T-helper 1 cell (primary cell): ENCODE measurements at regions not wholly inside any gene's neighbourhood (a gene's known extent, or its start where the extent isn't known, plus 50 kb on each side); places are given as distances from the start of the nearest gene placed in this dataset.
"Not testable (repeated sequence)": the region's sequence is repeated elsewhere in the genome, so short reads cannot be mapped to it uniquely, and the experiment has no call there.

ENCODE experiments used
- DNase-seq, 5 donors: peaks; one replicate each; pipeline ENCODE4 v3.0.0-alpha.2; 2012 to 2020

DNA sequence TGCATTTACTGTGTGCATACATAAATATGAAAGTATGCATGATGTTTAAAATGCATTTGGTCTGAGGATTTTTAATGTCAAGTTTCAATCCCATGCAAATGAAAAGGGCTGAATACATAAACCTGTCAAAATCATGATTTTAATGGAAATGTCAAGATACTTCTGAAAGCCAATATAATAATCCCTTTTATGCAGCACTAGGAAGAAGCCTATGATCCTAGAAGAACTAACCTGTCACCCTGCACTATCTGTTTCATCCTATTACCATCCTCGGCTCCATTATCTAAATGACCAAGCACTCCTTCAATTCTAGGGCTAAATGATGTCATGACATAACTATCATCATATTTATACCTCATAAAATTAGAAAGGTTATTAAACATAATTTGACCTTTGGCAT is 2229.4 kb upstream of the WWC1 start:
- no peak for DNase-seq

DNA sequence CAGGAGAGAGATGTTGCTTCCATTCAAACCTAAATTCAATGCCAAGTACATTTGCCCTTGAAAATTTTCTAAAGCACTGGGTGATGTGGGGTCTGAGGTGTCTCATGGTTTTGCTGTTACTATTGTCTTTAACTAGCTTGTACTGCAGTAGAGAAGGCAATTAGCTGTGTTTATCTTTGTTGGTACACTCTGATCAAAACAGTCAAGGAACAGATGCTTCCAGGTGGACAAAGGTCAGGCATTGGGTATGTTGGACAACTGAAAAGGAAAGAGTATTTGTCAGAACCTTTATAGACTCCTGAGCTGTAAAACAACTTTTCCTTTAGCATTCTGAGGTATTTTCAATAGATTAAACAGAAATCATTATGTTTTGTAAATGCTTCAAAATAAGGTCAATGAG is 2228.7 kb upstream of the WWC1 start:
- no peak for DNase-seq

DNA sequence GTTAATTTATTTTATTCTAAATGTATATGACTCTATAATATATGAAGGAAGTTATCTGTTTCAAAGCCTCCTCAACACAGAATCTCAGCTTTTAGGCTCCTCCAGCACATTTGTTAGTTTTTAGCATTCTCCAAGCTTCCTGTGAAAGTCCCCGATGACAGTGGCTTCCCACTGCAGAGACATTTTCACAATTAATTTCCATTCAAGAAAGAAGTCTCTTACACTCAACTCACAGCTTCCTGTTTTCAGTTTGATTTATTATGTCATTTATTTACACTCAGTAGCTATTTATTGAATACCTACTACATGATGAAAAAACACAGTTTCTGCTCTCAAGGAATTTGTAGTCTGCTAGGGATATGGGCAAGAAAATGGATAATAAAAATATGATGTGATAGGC is 2228.2 kb upstream of the WWC1 start:
- no peak for DNase-seq

DNA sequence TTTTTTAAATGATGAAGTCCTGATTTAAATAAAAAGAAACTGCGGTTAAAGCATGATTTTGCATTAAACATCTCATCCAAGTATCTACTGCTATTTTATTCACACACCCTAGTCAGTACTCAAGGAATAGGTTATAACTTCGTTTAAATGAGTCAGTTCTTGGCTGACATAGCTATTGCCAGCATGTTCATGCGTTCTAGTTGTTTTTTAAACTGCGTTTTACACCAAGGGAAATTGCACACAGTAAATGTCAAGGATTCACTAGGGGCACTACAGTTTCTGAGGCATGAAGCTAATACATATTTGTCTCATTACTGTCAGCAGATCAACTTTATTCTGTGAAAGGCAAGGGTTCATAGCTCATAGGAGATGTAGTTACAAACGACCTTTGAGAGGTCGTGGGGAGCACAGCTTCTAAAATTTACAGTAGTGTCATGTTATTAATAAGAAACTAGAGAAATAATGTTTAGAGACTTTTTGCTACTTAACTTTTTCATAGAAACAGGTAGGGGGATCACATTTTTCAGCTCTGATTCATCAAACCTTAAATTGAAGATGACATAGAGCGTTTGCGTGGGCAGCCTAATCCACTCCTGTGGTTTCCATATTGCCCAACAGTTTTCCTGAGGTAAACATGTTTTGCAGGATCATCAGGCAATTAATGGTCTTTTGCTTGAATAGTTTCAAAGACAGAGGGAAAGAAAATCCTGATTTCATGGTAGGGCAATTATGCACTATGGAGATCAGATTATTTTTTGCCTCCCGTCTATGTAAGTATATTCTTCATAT is 2222.7 kb upstream of the WWC1 start:
- no peak for DNase-seq

DNA sequence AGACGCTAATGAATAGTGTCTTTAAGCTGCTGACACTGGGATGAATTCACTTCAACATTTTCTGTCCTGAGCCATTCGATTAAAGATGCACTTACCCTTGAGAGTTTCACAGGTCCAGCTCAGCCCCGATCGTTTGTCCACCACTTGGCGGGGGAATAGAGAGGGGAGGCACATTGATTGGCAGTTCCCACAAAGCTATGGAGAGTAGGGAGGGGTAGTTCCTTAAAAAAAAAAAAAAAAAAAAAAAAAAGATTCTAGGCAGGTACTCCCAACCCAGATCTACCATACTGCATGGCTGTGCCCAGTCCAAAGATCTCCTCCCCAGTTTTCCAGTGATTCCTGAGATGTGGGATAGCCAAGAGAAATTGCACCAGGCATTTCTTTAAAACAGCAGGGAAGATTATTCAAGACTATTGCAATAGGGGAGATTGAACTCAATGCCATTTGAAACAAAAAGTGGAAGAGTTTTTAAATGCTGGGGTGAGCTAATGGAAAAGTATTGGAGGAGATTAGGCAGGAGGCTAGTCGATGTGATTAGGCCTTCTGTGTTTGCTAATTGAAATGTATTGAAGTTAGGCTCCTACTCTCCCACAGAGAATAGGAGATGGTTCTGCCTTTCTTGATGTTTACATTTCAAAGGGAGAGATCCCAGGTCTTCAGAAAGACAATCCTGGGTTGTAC is 2217.4 kb upstream of the WWC1 start:
- no peak for DNase-seq

DNA sequence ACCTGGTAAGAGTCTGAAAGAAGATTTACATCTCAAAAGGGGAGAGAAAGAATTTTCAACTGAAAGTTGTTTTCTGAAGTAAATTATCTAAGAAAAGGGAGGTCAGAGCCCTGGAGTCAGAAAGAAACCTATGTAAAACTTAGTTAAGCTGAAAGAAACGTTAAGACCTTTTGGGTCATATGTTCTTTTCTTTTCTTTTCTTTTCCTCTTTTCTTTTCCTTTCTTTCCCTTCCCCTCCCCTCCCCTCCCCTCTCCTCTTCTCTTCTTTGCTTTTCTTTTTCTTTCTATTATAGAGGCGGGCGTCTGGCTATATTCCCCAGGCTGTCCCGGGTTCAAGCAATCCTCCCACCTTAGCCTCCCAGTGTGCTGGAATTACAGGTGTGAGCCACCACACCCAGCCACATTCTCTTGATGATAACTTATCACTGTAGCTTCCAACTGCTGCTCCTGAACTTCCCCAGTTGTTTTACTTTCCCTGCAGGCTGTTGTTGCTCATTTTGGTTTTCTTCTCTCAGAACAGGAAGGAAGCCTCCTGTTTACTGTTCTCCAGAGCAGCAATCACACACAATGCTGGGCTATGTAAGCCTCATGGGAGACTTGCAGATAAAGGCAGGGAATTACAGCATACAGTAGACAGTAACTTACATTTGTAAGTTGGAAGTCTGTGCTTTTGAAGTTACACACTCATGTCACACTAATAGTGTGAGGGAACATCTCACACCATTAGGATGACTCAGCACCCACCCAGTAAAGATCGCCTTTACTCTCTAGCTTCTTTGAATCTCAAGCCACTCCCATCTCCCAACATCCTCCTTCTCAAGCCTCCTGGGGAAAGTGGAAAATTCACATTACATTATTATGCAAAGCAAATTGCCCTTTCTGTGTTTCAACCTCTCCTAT is 2216.6 kb upstream of the WWC1 start:
- no peak for DNase-seq

DNA sequence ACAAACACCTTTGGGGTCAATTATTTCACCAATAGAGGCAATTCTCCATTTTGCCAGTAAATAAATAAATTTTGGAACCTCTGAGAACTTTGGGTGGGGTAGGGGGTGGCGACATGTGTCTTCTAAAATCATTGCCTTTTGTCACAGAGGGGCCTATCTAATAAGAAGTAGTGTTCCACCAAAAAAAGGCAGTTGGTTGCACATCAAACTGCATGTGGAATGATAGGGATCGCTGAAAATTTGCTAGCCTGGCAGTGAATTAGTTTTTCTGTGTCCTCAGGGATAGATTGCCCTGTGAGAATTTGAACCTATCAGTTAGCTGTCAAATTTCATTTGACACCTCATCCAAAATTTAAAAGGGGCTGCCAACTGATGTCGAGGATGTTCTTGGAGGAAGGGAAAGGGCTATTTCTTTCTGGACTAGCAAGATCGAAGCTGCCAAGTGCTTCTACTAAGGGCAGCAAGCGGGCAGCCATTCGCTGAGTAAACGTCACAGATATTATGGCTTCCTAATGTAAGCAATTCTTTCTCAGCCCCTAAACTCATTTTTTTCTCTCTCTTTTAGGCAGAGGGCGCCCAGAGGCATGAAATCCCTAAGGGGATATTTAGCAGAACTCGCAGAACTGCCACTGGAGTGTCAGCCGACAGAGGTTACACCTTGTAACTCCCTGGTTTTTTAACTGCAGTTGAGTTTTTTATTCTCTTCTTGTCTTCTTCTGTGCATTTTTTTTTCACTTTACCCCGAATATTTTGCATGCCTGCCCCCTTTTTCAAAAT is 2208.1 kb upstream of the WWC1 start:
- DNase-seq: no peak

DNA sequence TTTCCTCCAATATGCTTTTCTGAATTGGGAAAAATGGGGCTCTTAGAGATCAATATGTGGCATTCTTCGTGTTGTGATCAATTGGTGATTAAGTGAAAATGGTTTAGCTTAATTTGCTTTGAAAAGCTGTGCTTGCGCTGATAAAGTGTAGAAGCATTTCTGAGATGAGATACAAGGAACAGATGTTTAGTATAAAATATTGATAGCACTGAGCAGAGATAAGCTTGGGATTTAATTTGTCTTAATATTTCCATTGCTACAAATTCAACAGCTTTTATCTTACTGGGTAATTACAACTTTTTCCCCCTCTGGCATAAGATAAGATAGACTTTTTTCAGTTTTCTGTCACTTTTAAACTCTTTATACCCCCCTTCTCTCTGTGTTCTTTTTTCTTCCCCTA is 2204.9 kb upstream of the WWC1 start:
- no peak for DNase-seq

DNA sequence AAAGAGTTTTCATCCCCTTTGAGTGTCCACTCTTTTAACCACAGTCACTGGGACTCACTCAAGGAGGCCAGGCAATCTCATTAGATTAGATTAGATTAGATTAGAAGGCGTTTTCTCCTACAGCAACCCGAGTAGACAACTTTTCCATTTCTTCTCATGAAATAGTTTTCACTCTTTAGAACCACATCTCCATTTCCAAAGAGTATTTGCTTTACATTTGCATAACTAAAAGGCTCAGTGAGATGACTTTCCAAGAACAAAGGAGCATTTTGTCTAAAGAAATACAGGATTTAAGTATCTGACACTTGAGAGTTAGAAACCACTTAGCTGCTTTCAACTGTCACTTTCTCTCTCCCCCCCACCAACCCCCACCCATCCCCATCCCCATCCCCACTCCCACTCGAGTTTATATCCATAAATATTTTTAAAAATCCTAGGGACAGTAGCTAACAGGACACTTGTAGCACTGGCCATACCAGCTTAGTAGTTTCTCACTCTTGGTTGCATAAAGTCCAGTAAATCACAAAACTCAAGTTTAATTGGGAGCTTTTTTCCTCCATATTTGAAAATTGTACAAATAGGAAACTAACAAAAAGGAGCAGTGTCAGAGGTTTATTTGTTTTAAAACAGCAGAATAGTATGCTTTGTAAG is 2202.9 kb upstream of the WWC1 start:
- DNase-seq: no peak

DNA sequence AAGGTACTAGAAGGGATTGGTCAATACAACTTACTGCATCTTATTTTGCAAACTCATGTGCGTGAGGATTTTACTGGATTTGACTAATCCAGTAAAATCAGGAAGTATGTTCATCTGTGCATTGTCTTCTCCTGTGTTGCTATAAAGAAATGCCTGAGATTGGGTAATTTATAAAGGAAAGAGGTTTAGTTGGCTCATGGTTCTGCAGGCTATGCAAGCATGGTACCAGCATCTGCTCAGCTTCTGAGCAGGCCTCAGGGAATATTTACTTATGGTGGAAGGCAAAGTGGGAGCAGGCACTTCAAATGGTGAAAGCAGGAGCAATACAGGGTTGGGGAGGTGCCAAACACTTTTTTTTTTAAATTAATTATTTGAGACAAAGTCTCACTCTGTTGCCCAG is 2199.5 kb upstream of the WWC1 start:
- no peak for DNase-seq

DNA sequence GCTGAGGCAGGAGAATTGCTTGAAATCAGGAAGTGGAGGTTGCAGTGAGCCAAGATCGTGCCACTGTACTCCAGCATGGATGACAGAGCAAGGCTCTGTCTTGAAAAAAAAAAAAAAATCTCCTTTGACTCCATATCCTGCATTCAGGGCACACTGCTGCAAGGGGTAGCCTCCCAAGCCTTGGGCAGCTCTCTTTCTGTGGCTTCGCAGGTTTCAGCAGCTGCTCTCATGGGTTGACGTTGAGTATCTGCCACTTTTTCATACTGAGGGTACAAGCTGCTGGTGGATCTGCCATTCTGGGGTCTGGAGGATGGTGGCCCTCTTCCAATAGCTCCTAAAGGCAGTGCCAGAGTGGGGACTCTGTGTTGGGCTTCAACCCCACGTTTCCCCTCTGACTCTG is 2198.1 kb upstream of the WWC1 start:
- no peak for DNase-seq

DNA sequence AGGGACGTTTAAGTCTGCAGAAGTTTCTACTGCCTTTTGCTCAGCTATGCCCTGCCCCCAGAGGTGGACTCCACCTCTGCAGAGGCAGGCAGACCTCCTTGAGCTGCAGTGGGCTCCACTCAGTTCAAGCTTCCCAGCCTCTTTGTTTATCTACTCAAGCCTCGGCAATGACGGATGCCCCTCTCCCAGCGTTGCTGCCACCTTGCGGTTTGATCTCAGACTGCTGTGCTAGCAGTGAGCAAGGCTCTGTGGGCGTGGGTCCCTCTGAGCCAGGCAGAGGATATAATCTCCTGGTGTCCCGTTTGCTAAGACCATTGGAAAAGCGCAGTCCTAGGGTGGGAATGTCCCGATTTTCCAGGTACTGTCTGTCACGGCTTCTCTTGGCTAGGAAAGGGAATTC is 2188.5 kb upstream of the WWC1 start:
- no peak for DNase-seq

DNA sequence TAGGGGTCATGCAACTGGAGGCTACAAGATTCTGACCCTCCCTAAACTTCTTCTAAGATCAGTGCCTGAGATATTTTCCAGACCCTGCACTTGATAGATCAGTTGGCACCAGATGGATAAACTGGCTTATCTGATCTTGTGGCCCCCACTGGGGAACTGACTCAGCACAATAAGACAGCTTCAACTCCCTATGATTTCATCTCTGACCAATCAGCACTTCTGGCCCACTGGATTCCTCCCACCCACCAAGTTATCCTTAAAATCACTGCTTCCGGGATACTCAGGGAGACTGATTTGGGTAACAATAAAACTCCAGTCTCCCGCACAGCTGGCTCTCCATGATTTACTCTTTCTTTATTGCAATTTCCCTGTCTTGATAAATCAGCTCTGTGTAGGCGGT is 2180.4 kb upstream of the WWC1 start:
- DNase-seq: no peak

DNA sequence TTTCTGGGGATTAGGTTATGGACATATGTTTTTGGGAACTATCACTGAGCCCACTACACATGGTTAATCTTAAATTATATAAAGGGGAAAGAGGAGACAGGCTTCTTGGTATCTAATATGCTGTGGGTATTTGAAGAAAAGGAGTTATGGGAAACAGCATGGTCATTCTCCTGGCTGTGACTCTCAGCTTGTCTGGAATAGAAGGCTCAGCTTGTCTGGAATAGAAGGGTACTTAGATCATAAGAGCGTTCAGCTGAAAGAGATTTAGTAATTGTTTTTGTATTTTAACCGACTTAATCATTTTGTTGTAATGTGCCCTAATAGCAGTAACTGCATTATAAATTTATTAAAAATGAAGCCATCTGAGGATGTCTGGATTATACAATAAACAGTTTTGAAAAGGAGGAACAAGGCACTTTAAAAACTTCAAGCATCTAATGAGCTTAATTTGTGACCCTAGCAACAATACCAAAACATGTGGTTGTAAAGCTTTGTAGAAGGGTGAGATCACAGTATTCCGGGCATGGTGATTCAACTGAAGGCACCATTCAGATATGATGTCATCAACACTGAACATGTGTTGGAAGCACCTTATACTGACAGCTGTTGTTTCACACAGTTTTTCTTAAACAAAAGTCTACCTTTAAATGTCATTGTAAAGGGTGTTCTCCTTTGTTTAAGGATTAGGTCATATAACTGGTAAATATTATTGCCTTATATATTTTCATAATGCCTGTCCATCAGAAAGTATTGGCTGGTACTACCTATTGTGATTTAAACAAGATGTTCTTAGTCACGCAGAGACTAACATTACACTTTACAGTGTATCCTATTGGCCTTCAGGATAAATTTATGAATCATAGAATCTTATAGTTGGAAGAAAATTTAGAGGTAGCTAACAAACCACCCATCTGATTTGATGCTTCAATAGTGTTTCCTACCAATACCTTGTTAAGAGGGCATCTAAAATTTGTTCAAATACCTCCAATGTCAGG is 2174.1 kb upstream of the WWC1 start:
- DNase-seq: no peak

DNA sequence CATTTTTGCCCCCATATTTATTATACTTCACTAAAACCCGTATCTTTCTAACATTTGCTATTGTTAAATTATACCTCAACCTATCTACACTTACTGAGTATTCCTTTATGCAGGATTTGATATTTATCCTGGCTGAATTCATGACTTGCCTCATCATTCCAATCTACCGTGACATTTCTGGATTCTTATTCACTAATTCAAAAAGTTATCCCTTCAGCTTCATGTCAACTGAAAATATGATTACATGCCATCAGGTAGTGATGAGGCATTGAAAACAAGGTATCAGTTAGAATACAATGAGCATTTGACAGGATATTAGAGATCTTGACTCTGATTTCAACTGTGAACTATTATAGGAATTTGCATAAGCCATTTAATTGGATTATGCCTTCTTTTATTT is 2171.9 kb upstream of the WWC1 start:
- DNase-seq: no peak

DNA sequence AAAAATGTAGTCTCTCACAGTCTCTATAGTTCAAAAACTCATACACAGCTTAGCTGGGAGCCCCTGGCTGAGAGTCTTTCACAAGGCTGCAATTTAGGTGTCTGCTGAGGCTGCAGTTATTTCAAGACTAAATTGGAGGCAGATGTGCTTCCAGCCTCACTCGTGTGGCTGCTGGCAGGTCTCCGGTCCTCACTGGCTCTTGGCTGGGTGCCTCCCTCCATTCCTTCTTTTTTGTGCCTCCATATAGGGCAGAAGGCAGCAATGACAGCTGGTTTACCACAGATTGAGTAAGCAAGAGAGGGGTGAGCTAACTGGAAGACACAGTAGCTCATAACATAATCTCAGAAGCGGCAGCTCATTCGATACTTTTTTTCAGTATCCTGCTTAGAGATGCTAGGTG is 2167.7 kb upstream of the WWC1 start:
- no peak for DNase-seq

DNA sequence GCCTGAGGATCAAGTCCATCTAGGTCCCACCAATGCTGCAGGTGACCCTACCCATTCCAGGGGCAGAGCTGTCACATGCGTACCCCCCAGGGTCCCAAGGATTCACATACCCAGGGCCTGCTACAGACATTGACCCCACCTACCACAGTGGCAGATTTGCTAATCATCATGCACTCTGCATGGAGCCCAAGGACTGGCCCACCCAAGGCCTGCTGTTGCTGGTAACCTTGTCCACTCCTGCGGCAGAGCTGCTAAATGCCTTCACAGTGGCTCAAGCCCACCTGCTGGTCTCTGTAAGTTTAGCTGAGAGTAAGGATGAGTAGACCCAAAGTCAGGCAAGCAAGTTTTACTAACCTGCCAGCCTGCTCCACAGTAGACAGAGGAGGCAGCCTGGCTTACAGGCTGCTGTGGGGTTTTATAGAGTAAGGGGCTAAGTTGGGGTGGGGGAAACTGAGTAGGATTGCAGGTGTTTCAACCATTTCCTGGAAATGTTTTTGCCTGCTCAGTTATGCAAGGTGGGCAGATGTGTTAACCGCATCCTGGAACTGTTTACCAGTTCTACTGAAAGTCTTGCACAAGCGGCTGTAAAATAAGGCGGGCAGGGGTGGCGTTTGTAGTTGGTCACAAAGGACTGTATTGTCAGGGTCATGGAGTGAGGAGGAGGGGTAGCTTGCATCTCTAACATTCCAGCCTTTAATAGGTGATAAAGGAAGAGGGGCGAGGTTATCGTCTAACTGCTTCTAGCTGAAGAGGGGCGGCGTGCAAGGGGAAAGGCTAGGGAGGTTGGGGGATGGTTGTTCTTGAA is 2163.5 kb upstream of the WWC1 start:
- DNase-seq: peak in 1 of 5 donors; percentile 1

DNA sequence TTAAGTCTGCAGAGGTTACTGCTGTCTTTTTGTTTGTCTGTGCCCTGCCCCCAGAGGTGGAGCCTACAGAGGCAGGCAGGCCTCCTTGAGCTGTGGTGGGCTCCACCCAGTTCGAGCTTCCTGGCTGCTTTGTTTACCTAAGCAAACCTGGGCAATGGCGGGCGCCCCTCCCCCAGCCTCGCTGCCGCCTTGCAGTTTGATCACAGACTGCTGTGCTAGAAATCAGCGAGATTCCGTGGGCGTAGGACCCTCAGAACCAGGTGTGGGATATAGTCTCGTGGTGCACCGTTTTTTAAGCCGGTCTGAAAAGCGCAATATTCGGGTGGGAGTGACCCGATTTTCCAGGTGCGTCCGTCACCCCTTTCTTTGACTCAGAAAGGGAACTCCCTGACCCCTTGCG is 2146.3 kb upstream of the WWC1 start:
- not testable (repeated sequence) for DNase-seq

DNA sequence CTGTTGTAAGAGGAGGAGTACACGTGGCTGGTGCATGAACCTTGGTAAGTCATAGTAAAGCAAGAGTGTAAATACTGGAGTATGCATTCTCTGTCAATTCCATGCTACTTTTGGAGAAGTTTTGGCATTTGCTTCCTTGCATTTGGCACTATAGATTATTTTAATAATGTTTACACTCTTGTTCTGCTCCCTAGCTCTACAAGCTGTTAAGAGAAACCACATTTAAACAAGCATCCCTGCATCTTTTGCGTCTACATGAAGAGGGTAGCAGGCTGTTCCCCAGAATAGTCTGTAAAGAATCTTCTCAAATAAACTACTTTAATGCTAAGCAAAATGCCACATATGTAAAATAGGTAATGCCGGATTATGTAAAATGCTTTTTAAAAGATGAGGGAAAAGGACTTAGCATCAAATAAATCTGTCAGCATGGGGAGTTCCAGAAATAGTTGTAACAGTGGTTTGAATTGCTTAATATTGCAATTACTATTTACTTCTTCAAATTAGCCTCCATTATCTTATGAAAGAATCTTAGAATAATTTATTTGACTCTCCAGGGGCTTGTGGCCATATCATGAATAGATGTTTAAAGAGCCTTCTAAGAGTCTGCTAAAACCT is 2127.3 kb upstream of the WWC1 start:
- no peak for DNase-seq

DNA sequence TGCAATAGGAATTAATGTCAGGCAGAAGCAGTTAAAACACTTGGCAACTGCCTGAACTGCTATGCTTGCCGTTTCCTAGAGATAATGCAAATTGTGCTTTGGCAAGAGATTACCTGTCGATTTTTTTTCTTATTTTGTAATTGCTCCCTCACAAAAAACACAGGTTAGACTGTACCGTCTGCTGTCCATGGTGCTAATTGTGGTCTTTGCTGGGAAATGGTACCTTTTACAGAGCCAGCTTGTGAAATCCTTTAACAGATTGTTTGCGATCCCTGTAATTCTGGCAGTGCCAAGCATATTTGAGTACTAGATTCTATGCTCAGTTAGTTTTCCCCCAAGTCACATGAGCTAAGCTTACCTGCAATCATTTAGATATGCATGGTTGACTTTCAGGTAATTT is 2125.8 kb upstream of the WWC1 start:
- DNase-seq: no peak
